Stimulated activated memory B cell treated with anti-CD40 and anti-IgM and Interleukin-4, amounts not matched to agents 10 μg/mL and 1 μg/mL and 100 μg/mL, for 72 hours (primary cell): ENCODE measurements at regions not wholly inside any gene's neighbourhood (a gene's known extent, or its start where the extent isn't known, plus 50 kb on each side); places are given as distances from the start of the nearest gene placed in this dataset.
"Not testable (repeated sequence)": the region's sequence is repeated elsewhere in the genome, so short reads cannot be mapped to it uniquely, and the experiment has no call there.

Experiments used
- ATAC-seq: fragments of 150-1000 bp; cut with Tn5 transposase; 2 replicates; pipeline ENCODE4 v1.10.0; 2021
- H3K27ac Mint-ChIP-seq: one replicate; pipeline ENCODE4 v1.8.0; 2022; ENCODE audit warnings: mild to moderate bottlenecking, mixed read lengths
- H3K27me3 Mint-ChIP-seq: one replicate; pipeline ENCODE4 v1.8.0; 2022; ENCODE audit warnings: mixed read lengths
- H3K36me3 Mint-ChIP-seq: one replicate; pipeline ENCODE4 v1.8.0; 2022; ENCODE audit warnings: mixed read lengths
- H3K4me1 Mint-ChIP-seq: one replicate; pipeline ENCODE4 v1.8.0; 2022; ENCODE audit warnings: mixed read lengths
- H3K4me3 Mint-ChIP-seq: one replicate; pipeline ENCODE4 v1.8.0; 2022; ENCODE audit warnings: mild to moderate bottlenecking, moderate library complexity, mixed read lengths
- H3K9me3 Mint-ChIP-seq: one replicate; pipeline ENCODE4 v1.8.0; 2022; ENCODE audit warnings: mixed read lengths

- Mint-ChIP-seq H3K4me1 (no peaks in the 10 kb centered on the region), H3K4me3 (no peak overlapping the region), H3K9me3 (peaks cover 2% of the 10 kb centered on the region), H3K27me3 (peaks cover 8% of the 10 kb centered on the region), H3K36me3 (no peaks in the 10 kb centered on the region), H3K27ac (no peak overlapping the region)
- ATAC-seq, result no peak
Observed at GRCh38 chr17:14452856-14453255, 152.0 kb downstream of the HS3ST3B1 start.

- Mint-ChIP-seq H3K36me3 (no peaks in the 10 kb centered on the region), H3K27ac (no peak overlapping the region)
Observed at GRCh38 chr17:14451729-14452191, 150.9 kb downstream of the HS3ST3B1 start.

GRCh38 chr17:14448818-14449217 lies 147.9 kb downstream of the HS3ST3B1 start:
- peaks cover 3% of the 10 kb centered on the region for H3K9me3 Mint-ChIP-seq
- ATAC-seq, result no peak
- no peak overlapping the region for H3K27ac Mint-ChIP-seq
- no peak overlapping the region for H3K4me3 Mint-ChIP-seq
- H3K36me3 Mint-ChIP-seq, result no peaks in the 10 kb centered on the region
- no peaks in the 10 kb centered on the region for H3K4me1 Mint-ChIP-seq
- peaks cover 10% of the 10 kb centered on the region for H3K27me3 Mint-ChIP-seq

More at GRCh38 chr17:14451729-14452191, 150.9 kb downstream of the HS3ST3B1 start:
- H3K27me3 Mint-ChIP-seq, result no peaks in the 10 kb centered on the region
- peaks cover 2% of the 10 kb centered on the region for H3K9me3 Mint-ChIP-seq
- H3K4me3 Mint-ChIP-seq, result no peak overlapping the region
- no peaks in the 10 kb centered on the region for H3K4me1 Mint-ChIP-seq
- ATAC-seq, result no peak

- Mint-ChIP-seq H3K27ac (no peak overlapping the region), H3K4me3 (no peak overlapping the region)
Observed at GRCh38 chr17:14446825-14447224, 145.9 kb downstream of the HS3ST3B1 start.

GRCh38 chr17:14444915-14445314 lies 144.0 kb downstream of the HS3ST3B1 start:
- Mint-ChIP-seq H3K36me3 (no peaks in the 10 kb centered on the region), H3K9me3 (peaks cover 3% of the 10 kb centered on the region), H3K27ac (no peak overlapping the region), H3K4me3 (no peak overlapping the region), H3K27me3 (peaks cover 10% of the 10 kb centered on the region), H3K4me1 (no peaks in the 10 kb centered on the region)
- ATAC-seq, result no peak

More at GRCh38 chr17:14446825-14447224, 145.9 kb downstream of the HS3ST3B1 start:
- Mint-ChIP-seq H3K36me3 (no peaks in the 10 kb centered on the region), H3K4me1 (no peaks in the 10 kb centered on the region), H3K9me3 (peaks cover 3% of the 10 kb centered on the region), H3K27me3 (peaks cover 10% of the 10 kb centered on the region)
- no peak for ATAC-seq

GRCh38 chr17:14442798-14443528 lies 142.1 kb downstream of the HS3ST3B1 start:
- H3K4me3 Mint-ChIP-seq, result no peak overlapping the region
- no peaks in the 10 kb centered on the region for H3K36me3 Mint-ChIP-seq
- H3K9me3 Mint-ChIP-seq, result peaks cover 3% of the 10 kb centered on the region
- no peak overlapping the region for H3K27ac Mint-ChIP-seq
- peaks cover 10% of the 10 kb centered on the region for H3K27me3 Mint-ChIP-seq
- H3K4me1 Mint-ChIP-seq, result no peaks in the 10 kb centered on the region
- ATAC-seq, result no peak

GRCh38 chr17:14437176-14437575 lies 136.3 kb downstream of the HS3ST3B1 start:
- H3K9me3 Mint-ChIP-seq, result no peaks in the 10 kb centered on the region
- H3K4me1 Mint-ChIP-seq, result peaks cover 25% of the 10 kb centered on the region
- H3K4me3 Mint-ChIP-seq, result peak overlapping the region; percentile 26
- ATAC-seq, result no peak
- H3K27me3 Mint-ChIP-seq, result no peaks in the 10 kb centered on the region
- H3K36me3 Mint-ChIP-seq, result no peaks in the 10 kb centered on the region
- H3K27ac Mint-ChIP-seq, result peak overlapping the region; percentile 48

GRCh38 chr17:14436266-14436665 lies 135.4 kb downstream of the HS3ST3B1 start:
- Mint-ChIP-seq H3K36me3 (no peaks in the 10 kb centered on the region), H3K4me1 (peaks cover 25% of the 10 kb centered on the region), H3K9me3 (no peaks in the 10 kb centered on the region), H3K4me3 (no peak overlapping the region), H3K27ac (no peak overlapping the region), H3K27me3 (no peaks in the 10 kb centered on the region)
- no peak for ATAC-seq

- H3K27me3 Mint-ChIP-seq, result no peaks in the 10 kb centered on the region
- no peaks in the 10 kb centered on the region for H3K36me3 Mint-ChIP-seq
- peak overlapping the region; percentile 40 for H3K27ac Mint-ChIP-seq
- peak; percentile 98 for ATAC-seq
- H3K9me3 Mint-ChIP-seq, result no peaks in the 10 kb centered on the region
- no peak overlapping the region for H3K4me3 Mint-ChIP-seq
- peaks cover 34% of the 10 kb centered on the region for H3K4me1 Mint-ChIP-seq
Observed at GRCh38 chr17:14434506-14434905, 133.6 kb downstream of the HS3ST3B1 start.

GRCh38 chr17:14432079-14432478 lies 131.2 kb downstream of the HS3ST3B1 start:
- H3K27ac Mint-ChIP-seq, result no peak overlapping the region
- H3K36me3 Mint-ChIP-seq, result no peaks in the 10 kb centered on the region
- H3K4me1 Mint-ChIP-seq, result peaks cover 54% of the 10 kb centered on the region
- peak overlapping the region; percentile 26 for H3K4me3 Mint-ChIP-seq
- ATAC-seq, result no peak
- H3K9me3 Mint-ChIP-seq, result no peaks in the 10 kb centered on the region
- H3K27me3 Mint-ChIP-seq, result no peaks in the 10 kb centered on the region

GRCh38 chr17:14429084-14429483 lies 128.2 kb downstream of the HS3ST3B1 start:
- H3K9me3 Mint-ChIP-seq, result no peaks in the 10 kb centered on the region
- peaks cover 45% of the 10 kb centered on the region for H3K4me1 Mint-ChIP-seq
- peak; percentile 53 for ATAC-seq
- peak overlapping the region; percentile 75 for H3K27ac Mint-ChIP-seq
- peak overlapping the region; percentile 51 for H3K4me3 Mint-ChIP-seq
- H3K27me3 Mint-ChIP-seq, result no peaks in the 10 kb centered on the region
- H3K36me3 Mint-ChIP-seq, result no peaks in the 10 kb centered on the region

- ATAC-seq, result peak; percentile 92
- no peaks in the 10 kb centered on the region for H3K27me3 Mint-ChIP-seq
- peak overlapping the region; percentile 51 for H3K4me3 Mint-ChIP-seq
- no peaks in the 10 kb centered on the region for H3K9me3 Mint-ChIP-seq
- H3K4me1 Mint-ChIP-seq, result peaks cover 43% of the 10 kb centered on the region
- H3K27ac Mint-ChIP-seq, result peak overlapping the region; percentile 75
- no peaks in the 10 kb centered on the region for H3K36me3 Mint-ChIP-seq
Observed at GRCh38 chr17:14428648-14429029, 127.8 kb downstream of the HS3ST3B1 start.

GRCh38 chr17:14427900-14428647 lies 127.2 kb downstream of the HS3ST3B1 start:
- peak; percentile 97 for ATAC-seq
- peaks cover 43% of the 10 kb centered on the region for H3K4me1 Mint-ChIP-seq
- no peaks in the 10 kb centered on the region for H3K36me3 Mint-ChIP-seq
- no peaks in the 10 kb centered on the region for H3K9me3 Mint-ChIP-seq
- H3K27me3 Mint-ChIP-seq, result no peaks in the 10 kb centered on the region
- H3K27ac Mint-ChIP-seq, result peak overlapping the region; percentile 75
- peak overlapping the region; percentile 51 for H3K4me3 Mint-ChIP-seq

GRCh38 chr17:14423156-14423555 lies 122.3 kb downstream of the HS3ST3B1 start:
- not testable (repeated sequence) for H3K36me3 Mint-ChIP-seq, H3K9me3 Mint-ChIP-seq, H3K4me3 Mint-ChIP-seq, H3K27me3 Mint-ChIP-seq, H3K27ac Mint-ChIP-seq, ATAC-seq
- H3K4me1 Mint-ChIP-seq, result peaks cover 20% of the 10 kb centered on the region

GRCh38 chr17:14417336-14417735 lies 116.5 kb downstream of the HS3ST3B1 start:
- Mint-ChIP-seq H3K36me3 (no peaks in the 10 kb centered on the region), H3K4me1 (no peaks in the 10 kb centered on the region), H3K9me3 (peaks cover 9% of the 10 kb centered on the region), H3K27me3 (no peaks in the 10 kb centered on the region), H3K27ac (no peak overlapping the region), H3K4me3 (no peak overlapping the region)
- ATAC-seq, result no peak

- H3K4me3 Mint-ChIP-seq, result no peak overlapping the region
Observed at GRCh38 chr17:14409292-14409691, 108.4 kb downstream of the HS3ST3B1 start.

More at GRCh38 chr17:14409292-14409691, 108.4 kb downstream of the HS3ST3B1 start:
- no peak overlapping the region for H3K27ac Mint-ChIP-seq
- no peaks in the 10 kb centered on the region for H3K27me3 Mint-ChIP-seq
- H3K36me3 Mint-ChIP-seq, result no peaks in the 10 kb centered on the region
- H3K9me3 Mint-ChIP-seq, result peaks cover 3% of the 10 kb centered on the region
- no peaks in the 10 kb centered on the region for H3K4me1 Mint-ChIP-seq
- ATAC-seq, result no peak
